HG03060 (cell line): ENCODE measurements at regions not wholly inside any gene's neighbourhood (a gene's known extent, or its start where the extent isn't known, plus 50 kb on each side); places are given as distances from the start of the nearest gene placed in this dataset.
"Not testable (repeated sequence)": the region's sequence is repeated elsewhere in the genome, so short reads cannot be mapped to it uniquely, and the experiment has no call there.

Source experiments
- ATAC-seq: cut with Tn5 transposase; IDR thresholded peaks from one replicate; pipeline ENCODE4 v1.9.1; 2021; ENCODE audit warnings: low read depth, moderate number of reproducible peaks; ENCODE audit not compliant: unreplicated experiment

DNA sequence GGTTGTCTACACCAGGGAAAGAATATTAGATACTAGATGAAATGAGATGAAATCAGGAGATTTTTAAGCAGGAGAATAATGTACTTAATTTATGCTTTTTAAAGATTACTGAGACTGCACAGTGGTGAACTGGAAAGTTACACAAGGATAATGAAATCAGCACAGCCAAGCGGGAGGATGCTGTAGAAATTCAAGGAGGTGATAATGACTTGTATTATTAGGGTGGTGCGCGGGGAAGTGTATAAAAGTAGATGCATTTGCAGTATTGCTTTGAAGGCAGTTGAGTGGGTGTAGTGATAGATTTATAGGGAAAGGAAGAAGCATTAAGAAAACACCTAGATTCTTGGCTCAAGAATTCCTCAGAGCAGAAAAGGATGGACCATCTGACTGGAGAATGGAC, 359.5 kb upstream of the SPHKAP start:
- ATAC-seq, result no peak

DNA sequence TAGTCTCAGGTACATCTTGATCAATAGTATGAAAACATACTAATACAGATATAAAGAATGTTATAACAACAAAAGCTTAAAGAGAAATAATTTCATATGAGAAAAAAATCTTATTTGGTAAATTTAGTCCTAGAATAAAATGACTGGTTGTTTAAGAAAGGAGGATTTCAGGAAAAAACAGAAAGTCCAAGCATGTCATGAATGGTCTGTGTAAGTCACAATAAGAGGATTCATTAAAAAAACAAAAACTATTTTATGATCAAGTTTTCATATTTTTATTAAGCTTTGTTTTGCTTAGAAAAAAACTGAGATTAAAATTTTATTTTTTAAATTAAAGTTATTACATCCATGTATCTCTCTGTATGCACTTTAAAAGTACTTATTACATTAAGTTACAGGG, 353.9 kb upstream of the SPHKAP start:
- ATAC-seq, result no peak

DNA sequence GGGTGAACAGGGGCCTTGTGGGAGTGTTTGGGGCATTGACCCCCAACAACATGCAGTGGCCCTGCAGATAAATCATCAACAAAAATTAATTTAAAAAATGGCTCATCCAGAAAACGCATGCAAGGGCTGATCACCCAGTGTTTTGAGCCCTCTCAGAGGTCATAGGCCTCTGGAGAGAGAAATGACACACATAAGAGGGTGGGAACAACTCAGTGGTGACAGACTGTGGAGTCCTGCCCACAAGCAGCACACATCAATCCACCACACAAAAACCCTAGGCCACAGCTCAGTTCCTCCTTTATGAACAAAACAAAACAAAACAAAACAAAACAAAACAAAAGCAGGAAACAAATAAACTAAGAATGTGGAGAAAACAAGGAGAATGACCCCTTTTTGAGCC, 351.7 kb upstream of the SPHKAP start:
- no peak for ATAC-seq

DNA sequence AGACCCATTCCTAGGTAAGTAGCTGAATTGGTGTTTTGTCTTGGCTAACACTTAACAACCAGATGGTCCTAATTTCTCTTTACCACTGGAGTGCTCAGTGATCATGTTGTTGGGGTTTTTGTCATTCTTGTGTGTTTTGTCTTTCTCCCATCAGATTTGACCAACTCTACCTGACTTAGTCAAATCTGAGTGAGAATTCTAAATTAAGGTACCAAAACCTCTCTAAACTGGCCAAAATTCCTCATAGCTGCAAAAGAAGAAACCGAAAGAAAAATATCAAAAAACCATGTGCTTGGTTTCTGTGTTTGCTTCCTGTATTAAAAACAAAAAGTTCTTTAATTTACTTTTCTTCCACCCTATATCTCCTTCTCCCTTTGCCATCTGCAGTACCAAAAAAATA, 350.7 kb upstream of the SPHKAP start:
- no peak for ATAC-seq

DNA sequence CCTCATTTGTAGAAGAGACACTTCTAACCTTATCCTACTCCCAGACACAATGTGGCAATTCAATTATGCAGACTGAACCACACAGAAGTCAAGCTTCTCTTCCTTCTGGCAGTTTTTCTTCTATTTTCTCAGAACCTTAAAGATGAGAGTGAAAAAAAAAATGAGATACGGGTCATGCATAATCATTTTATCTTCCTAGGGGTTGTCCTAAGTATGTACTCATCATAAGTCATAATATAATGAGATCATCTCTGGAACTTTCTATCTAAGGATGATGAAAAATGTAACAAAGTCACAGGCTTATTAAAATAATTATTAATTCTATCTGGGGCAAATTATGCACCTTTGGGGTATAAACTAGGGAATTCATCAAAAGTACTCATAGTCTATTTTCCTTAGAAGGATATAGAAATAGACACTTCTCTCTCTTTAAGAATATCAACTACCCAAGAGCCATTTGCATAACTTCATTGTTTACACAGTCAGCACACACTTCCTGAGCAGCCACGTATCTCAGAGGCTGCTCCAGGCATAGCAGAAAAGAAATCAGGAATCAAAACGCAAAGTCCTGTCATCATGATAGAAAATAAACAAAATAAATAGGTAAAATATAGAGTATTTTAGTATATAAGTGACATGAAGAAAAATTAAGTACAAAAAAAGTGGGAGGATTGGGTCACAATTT, 345.9 kb upstream of the SPHKAP start:
- ATAC-seq, result no peak

DNA sequence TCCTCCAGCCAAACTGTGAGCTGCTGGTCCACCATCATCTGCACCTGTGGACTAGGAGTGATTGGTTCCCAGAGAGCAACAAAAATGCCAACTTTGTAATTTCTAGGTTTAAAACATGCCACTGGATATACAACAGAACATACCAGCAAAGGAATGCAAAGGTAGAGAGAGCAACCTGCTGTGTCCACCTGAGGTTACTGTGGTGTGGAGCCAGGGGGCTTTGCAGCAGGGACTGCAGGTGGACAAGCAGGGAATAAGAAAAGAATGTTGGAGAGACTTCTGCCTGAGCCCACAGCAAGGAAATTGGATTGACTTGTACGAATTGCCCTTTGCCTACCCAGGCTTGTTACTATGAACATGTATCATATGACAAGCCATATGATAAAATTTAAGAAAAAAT, 345.2 kb upstream of the SPHKAP start:
- ATAC-seq, result no peak

DNA sequence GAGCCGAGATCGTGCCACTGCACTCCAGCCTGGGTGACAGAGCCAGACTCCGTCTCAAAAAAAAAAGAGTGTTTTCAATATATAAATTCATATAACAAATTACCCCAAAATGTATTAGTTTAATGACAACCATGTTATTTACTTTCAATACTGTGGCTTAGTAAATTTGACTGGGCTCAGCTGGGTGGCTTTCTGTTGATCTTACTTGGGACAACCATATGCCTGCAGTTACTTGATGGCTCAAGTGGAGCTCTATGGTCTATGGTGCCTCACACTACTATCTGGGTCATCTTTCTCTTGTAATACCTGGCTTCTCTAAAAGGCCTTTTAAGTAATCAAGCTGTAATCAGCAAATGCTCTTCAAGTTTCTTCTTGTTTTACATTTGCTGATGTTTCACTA, 341.5 kb upstream of the SPHKAP start:
- ATAC-seq, result no peak

DNA sequence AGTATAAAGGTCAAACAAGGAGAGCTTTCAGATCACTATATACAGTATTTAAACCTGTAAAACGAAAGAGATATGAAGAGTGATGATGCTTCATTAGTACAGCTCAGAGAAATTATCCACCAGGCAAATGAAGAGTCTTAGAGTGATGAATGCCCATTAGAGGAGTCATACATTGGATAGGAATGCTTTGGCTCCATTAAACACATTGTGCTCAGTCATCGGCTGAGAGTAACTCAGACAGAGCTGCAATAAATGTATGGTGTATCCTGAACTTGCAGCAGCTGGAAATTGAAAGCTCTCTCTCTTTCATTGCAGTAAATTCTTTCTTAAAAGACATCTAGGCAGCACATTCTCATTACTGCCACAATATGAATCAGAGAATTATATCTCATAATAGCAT, 340.8 kb upstream of the SPHKAP start:
- ATAC-seq, result no peak

DNA sequence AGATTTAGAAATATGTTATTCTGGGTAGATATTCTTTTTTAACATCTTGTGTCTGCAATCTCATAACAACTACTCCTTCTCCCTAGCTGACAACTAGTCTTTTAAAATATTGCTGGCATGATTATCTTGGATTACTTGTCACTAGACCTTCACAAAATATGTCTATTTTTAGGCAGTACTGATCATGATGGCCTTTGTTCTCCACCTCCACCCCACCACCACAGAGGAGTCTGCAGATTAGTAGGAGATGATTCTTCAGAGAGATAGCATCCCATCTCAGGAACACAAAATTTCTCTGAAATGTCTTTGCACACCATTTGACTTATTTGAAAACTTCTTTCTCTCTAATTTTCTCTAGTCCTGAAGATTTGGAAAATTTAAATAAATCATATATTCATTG, 338.1 kb upstream of the SPHKAP start:
- ATAC-seq, result no peak

DNA sequence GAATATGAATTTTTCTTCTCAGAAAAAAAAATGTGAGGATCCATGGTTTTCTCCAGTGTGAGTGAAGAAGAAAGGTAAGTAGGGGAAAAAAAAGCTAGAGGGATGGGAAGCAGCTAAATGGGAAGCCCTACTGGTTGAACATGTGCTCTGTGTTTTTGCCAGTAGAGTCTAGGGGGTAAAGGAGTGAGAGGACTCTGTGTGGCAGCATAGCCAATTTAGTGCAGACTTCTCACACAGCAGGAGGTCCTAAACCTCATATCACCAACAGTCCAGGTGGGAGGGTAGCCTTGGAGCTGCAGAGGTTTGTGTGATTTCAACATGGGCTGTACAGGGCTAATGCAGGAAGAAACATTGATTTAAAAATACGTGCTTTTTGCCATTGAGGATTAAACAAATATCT, 334.5 kb upstream of the SPHKAP start:
- ATAC-seq, result no peak

DNA sequence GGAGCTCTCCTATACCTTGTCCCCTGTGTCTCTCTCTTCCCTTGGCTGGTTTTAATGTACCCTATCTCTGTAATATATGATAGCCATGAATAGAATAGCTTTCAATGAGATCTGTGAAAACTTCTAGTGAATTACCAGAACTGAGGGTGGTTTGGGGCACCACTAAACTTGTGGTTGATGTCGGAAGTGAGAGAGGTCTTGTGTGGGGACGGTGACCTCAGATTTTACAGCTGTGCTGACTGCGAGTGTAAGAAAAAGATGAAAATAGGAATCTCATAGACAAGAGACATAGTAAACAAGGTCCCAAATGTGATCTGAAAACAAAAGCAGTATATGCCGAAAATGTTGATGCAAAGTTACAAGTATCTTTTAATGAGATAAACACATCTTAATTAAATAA, 332.0 kb upstream of the SPHKAP start:
- not testable (repeated sequence) for ATAC-seq

DNA sequence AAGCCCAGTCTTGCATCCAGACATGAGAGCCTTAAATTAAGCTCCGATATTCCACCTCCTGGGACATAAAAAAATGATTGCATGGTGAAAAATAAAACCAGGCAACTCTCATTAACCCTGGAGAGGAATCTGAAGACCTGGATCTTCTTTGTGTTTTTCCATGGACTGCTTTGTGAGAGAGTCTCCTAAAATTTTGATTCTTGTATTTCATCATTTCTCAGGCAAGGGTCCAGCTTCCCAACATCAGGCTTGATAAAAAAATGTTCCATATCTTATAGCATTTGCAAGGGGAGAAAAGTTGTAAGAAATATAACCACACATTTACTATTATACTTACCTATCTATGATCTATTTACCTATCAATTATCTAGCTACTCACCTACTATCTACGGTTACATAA, 327.5 kb upstream of the SPHKAP start:
- no peak for ATAC-seq

DNA sequence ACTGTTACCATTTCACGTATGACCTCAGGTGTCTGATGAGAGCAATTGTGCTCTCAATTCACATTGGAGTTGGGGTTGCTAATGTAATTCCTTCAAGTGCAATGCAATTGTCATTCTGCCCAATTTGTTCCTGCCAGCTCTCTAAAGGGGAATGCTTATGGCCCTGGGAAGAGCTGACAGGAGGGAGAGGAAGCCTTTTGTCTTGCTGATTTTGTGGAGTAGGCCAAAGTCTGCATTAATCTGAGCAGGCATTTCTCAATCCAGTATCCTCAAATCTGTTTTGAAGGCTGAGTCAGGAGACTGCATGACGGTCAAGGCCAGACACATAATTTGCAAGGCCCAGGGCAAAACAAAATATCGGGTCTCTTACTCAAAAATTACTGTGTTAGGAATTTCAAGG, 326.4 kb upstream of the SPHKAP start:
- no peak for ATAC-seq

DNA sequence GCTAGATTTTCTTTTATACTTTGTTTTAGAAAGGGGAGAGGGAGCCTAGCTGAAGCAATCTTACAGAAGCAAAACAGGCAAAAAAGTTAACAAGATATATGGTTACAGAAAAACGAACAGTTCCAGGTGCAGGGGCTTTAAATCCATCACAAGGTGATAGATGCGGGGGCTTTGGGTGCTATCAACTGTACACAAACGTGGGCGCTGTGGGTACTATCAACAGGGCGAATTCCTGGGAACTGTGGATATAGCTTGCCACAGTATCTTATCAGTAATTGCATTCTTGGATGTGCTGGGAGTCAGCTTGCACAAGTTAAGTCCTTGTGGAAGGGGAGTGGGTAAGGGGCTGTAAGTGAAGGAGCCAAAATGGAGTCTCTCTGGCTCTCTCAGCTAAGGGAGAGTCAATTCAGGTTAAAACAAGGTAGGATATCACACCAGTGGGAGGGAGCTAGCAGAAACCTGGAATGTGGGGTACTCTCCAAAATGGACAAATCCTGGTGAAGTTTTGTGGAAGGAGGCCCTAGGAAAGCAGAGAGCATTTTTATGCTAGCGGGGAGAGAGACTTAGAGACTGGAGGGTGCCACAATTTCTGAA, 325.8 kb upstream of the SPHKAP start:
- no peak for ATAC-seq

DNA sequence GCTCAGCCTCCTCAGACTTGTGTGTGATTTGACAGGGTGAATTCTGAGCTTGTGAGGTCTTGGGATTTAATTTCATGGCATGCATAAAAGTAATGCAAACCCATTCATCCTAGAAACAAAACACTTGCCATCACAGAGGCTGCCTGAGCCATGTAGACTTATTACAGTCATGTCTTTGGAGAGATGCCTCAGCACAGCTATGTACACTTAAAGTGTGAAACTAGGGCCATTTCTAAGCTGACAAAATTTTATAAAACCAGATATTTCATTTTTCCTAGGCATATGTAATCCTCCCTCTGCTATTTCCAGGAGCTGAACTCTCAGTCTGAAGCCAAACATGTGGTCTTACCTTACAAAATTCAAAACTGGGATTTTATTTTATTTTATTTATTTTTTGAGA, 322.2 kb upstream of the SPHKAP start:
- ATAC-seq, result no peak

DNA sequence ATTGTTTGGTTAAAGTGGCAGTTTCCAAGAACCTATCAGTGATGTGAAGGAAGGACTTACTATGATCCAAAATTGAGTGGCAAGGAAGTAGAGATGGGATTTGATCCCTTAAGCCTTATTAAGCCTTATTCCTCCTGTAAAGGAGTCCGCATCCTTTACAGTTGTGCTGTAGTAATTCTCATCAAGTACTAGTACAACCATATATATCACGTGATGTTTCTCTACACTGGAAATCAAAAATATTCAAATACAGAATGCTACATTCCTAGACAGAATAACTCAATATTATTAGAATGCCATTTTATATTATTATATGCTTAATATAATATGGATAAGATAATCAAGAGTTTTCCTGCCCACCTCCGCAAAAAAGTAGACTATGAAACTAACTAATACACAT, 312.4 kb upstream of the SPHKAP start:
- ATAC-seq, result no peak

DNA sequence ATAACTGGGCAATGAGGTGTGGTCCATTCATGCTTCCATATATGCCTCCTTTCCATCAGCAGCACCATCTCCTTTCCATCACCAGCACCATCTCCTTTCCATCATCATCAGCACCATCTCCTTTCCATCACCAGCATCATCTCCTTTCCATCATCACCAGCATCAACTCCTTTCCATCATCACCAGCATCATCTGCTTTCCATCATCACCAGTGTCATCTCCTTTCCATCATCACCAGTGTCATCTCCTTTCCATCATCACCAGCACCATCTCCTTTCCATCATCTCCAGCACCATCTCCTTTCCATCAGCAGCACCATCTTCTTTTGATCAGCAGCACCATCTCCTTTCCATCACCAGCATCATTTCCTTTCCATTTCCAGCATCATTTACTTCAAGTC, 297.5 kb upstream of the SPHKAP start:
- no peak for ATAC-seq

DNA sequence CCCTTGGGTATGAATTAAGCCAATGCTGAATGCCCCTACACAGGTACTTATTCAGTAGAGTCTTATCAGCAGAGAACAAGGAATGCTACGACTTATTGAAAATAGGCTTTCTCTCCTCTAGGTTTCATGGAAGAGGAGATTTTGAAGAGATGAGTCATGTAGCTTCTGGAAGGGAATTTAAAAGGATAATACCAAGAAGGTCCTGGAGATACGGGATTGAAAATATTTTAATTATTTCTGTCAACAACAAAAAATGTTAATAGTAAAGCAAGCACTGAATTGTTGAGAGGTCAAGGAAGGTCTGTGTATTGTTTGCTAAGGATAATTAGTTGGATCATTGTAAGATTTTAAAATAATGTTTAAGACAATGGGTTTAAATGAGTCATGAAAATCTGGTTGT, 293.0 kb upstream of the SPHKAP start:
- ATAC-seq, result no peak

DNA sequence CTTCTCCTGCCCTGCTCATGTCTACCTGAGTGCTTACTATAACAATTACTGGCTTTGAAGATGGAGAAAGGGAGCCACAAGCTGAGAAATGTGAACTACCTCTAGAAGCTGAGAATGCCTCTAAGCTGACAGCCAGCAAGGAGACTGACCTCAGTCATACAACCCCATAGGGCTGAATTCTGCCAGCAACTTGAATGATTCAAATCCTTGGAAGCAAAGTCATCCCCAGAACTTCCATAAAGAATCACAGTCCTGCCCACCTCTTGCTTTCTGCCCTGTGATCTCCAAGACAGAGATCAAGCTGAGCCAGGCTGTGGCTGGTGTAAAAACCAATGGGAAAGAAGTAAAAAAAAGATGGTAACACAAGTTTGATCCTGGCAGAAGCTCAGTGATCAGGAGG, 288.2 kb upstream of the SPHKAP start:
- no peak for ATAC-seq

DNA sequence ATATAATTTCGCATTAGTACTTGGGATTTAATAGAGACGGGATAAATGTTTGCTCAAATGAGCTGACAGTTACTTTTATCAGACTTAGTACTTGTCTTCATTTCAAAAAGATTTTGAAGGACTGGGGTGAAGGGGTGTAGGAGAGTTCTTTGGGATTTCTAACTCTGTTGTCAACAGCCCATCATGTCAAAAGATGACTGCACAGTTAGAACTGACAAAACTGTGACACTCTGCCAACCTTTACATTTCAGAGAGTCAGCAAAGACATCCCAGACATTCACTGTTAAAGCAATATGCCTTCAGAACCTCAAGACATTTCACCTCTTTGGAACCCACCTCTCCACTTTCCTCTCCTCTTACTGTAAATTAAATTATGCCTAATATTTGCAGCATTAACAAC, 285.4 kb upstream of the SPHKAP start:
- ATAC-seq, result no peak

DNA sequence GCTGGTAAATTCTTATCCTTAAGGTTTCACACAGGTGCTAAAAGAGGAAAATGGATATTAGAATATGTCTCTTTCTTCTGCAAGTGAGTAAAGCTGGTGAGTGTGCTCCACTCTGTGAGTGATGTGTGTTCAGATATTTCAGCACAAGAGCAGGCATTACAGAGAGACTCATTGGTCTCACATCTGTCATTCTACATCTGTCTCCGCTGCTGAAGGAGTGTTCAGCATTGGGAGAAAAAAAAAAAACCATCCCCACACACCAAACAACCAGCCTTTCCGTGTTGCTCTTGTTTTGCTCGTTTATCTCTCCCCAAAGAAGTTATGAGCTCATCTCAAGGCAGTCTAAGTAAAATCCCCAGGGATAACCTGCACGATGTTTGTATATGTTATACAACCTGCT, 283.9 kb upstream of the SPHKAP start:
- ATAC-seq, result no peak

DNA sequence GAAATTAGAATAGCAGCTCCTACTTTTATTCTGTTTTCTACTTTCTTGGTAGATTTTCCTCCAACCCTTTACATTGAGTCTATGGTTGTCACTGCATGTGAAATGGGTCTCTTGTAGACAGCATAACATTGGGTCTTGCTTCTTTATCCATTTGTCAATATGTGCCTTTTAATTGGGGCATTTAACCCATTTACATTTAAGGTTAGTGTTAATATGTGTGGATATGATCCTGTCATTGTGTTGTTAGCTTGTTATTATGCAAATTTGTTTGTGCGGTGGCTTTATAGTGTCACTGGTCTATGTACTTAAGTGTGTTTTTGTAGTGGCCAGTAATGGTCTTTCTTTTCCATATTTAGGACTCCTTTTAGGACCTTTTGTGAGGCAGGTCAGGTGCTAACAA, 276.9 kb upstream of the SPHKAP start:
- no peak for ATAC-seq
